Activated naive CD4-positive, alpha-beta T cell treated with anti-CD3 and anti-CD28 coated beads for 36 hours (primary cell): ENCODE measurements at regions not wholly inside any gene's neighbourhood (a gene's known extent, or its start where the extent isn't known, plus 50 kb on each side); places are given as distances from the start of the nearest gene placed in this dataset.

ENCODE experiments used
- CTCF ChIA-PET: fragments of 350-600 bp; sonication (Branson Sonifier 250); formaldehyde crosslinking; loops from one replicate; lab custom pipeline; 2021; ENCODE audit warnings: antibody characterized with exemption; lab: Charles Lee
- DNase-seq: peaks from one replicate; pipeline ENCODE4 v3.0.0-alpha.2; 2020
- H3K27ac Mint-ChIP-seq: one replicate; pipeline ENCODE4 v1.8.0; 2021; ENCODE audit warnings: mild to moderate bottlenecking, mixed read lengths
- H3K27me3 Mint-ChIP-seq: one replicate; pipeline ENCODE4 v1.8.0; 2021; ENCODE audit warnings: low read depth, mixed read lengths
- H3K36me3 Mint-ChIP-seq: one replicate; pipeline ENCODE4 v1.8.0; 2021; ENCODE audit warnings: low read depth, mixed read lengths
- H3K4me1 Mint-ChIP-seq: one replicate; pipeline ENCODE4 v1.8.0; 2021; ENCODE audit warnings: low read depth, mixed read lengths
- H3K4me3 Mint-ChIP-seq: one replicate; pipeline ENCODE4 v1.8.0; 2021; ENCODE audit warnings: mild to moderate bottlenecking, moderate library complexity, mixed read lengths
- H3K9me3 Mint-ChIP-seq: one replicate; pipeline ENCODE4 v1.8.0; 2021; ENCODE audit warnings: mixed read lengths
- intact Hi-C: fragments of 100-400 bp; cut with micrococcal nuclease; formaldehyde crosslinking; loops from one replicate; pipeline ENCODE4 v1.15.1; 2023

DNA sequence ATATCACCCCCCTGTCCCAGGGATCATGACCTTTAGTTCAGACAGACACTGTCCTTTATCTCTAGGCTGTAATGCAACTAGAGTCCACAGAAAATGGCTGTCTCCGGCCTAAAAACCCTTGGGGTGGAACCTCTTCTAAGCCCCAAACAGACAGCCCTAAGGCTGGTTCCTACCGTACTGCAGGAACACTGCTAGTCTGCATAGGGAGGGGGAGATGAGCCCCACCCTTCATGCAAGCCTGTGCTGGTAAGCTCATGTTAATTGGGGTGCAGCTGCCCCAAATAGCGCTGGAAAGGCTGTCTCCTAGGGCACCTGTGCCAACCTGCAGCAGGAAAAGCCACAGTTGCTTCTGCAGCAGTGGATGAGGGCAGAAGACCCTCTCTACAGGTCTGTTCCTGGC, 252.1 kb upstream of the MDFIC2 start:
- no peaks in the 10 kb centered on the region for H3K4me1 Mint-ChIP-seq
- peaks cover 2% of the 10 kb centered on the region for H3K27me3 Mint-ChIP-seq
- H3K4me3 Mint-ChIP-seq: no peak overlapping the region
- intact Hi-C loops: no loop called here
- CTCF ChIA-PET: no interaction called here
- no peaks in the 10 kb centered on the region for H3K36me3 Mint-ChIP-seq
- no peaks in the 10 kb centered on the region for H3K9me3 Mint-ChIP-seq
- H3K27ac Mint-ChIP-seq: no peak overlapping the region
- no peak for DNase-seq

DNA sequence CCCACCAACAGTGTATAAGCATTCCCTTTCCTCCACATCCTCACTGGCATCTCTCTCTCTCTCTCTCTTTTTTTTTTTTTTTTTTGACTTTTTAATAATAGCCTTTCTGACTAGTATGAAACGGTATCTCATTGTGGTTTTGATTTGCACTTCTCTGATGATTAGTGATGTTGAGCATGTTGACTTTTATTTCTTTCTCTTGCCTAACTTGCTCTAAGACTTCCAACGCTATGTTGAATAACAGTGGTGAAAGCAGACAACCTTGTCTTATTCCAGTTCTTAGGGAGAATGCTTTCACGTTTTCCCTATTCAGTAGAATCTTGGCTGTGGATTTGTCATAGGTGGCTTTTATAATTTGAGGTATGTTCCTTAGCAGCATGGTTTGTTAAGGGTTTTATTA, 249.4 kb upstream of the MDFIC2 start:
- no peak for DNase-seq
- intact Hi-C loops: no loop called here
- no peaks in the 10 kb centered on the region for H3K4me1 Mint-ChIP-seq
- H3K27ac Mint-ChIP-seq: no peak overlapping the region
- H3K9me3 Mint-ChIP-seq: no peaks in the 10 kb centered on the region
- no peak overlapping the region for H3K4me3 Mint-ChIP-seq
- no peaks in the 10 kb centered on the region for H3K36me3 Mint-ChIP-seq
- H3K27me3 Mint-ChIP-seq: peaks cover 2% of the 10 kb centered on the region
- CTCF ChIA-PET: no interaction called here

DNA sequence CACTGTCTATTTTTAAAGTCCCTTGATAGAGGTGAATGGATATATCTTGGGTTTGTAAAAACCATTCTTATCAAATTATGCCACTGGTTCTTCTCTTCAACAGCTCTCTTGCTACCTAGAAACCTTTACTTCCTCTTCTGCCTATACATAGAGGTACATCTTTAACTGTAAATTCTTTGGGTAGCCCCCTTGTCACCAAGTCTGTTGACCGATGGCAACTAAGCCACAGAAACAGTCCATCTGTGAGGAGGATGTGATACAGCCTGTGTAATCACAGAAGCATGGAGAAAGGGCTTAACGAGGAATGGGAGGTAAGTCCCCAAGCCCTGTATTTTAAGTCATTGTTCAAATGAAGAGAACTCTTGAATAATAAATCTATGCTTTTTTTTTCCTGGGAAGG, 246.5 kb upstream of the MDFIC2 start:
- DNase-seq: no peak
- no peak overlapping the region for H3K4me3 Mint-ChIP-seq
- no peak overlapping the region for H3K27ac Mint-ChIP-seq
- no peaks in the 10 kb centered on the region for H3K36me3 Mint-ChIP-seq
- no peaks in the 10 kb centered on the region for H3K4me1 Mint-ChIP-seq
- H3K9me3 Mint-ChIP-seq: no peaks in the 10 kb centered on the region
- intact Hi-C loops: loop anchor here (10.0 kb wide), 1 partner anchor 816 kb away; no protein-coding TSS in a partner anchor
- no peaks in the 10 kb centered on the region for H3K27me3 Mint-ChIP-seq
- CTCF ChIA-PET: interaction anchor here (0.7 to 1.3 kb wide), 2 partner anchors 9 to 1099 kb away, joined by 3 to 4 read pairs; no protein-coding TSS in a partner anchor

DNA sequence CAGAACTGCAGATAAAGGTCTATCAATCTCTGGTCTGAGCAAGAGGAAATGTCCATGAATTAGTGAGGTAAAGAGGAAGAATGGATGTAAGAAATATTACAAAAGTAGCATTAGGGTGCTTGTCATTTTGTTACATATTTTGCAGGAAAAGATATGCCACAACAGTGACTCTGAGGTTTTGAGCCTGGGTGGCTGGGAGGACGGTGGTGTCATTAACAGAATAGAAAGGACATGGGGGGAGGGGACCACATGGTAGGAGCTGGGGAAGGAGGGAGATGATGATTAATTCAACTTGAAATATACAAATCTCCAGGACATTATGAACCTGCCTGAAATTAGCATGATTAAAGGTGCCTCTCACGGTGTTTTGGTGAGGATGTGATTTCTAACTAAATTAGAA, 245.5 kb upstream of the MDFIC2 start:
- no peak for DNase-seq
- Mint-ChIP-seq H3K9me3 (no peaks in the 10 kb centered on the region), H3K27ac (no peak overlapping the region), H3K4me1 (no peaks in the 10 kb centered on the region), H3K4me3 (no peak overlapping the region), H3K27me3 (no peaks in the 10 kb centered on the region), H3K36me3 (no peaks in the 10 kb centered on the region)
- CTCF ChIA-PET: no interaction called here
- intact Hi-C loops: loop anchor here (10.0 kb wide), 1 partner anchor 817 kb away; no protein-coding TSS in a partner anchor

DNA sequence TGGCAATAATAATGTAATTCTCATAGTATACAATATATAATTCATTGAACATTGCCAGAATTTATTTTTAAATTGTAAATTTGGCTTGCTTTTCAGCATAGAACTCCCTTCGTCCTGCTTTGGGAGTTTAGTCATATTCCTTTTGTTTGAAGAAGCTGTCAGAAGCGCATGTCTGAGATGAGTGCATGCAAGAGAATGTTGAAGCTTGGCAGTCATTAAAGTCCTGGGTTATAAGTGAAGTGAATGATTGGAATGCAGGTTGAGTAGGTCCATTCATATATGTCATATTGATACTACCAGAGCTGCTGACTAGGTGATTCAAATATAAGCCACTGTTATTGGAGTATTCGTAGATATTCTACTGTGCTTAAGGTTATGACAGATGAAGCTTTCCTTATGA, 243.6 kb upstream of the MDFIC2 start:
- intact Hi-C loops: loop anchor here (10.0 kb wide), 1 partner anchor 819 kb away; no protein-coding TSS in a partner anchor
- CTCF ChIA-PET: no interaction called here

DNA sequence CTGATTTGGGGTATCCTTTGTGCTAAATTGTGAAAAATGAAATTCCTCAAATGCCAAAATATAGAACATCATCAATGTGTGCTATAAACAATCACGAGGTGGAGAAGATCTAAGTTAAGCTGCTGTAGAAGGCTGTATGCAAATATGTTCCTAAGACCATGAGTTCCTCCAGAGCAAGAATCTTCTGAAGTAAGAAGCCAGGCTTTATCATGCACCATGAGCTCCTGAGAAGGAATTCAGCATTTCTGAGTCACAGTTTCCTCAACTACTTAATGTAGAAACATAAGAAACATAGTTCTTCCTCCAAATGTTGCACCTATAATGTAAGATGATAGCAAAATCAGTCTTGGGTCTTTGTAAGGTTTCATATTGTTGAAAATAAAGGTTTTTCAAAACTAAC, 241.7 kb upstream of the MDFIC2 start:
- Mint-ChIP-seq H3K27ac (no peak overlapping the region), H3K4me3 (no peak overlapping the region), H3K9me3 (no peaks in the 10 kb centered on the region), H3K36me3 (no peaks in the 10 kb centered on the region), H3K27me3 (no peaks in the 10 kb centered on the region), H3K4me1 (no peaks in the 10 kb centered on the region)
- intact Hi-C loops: loop anchor here (5.0 to 10.0 kb wide), 3 partner anchors 163 to 821 kb away; no protein-coding TSS in a partner anchor
- no peak for DNase-seq
- CTCF ChIA-PET: interaction anchor here (1.1 kb wide), 1 partner anchor 14 kb away, joined by 4 read pairs; no protein-coding TSS in a partner anchor

More for the DNA sequence above, 243.6 kb upstream of the MDFIC2 start:
- no peaks in the 10 kb centered on the region for H3K4me1 Mint-ChIP-seq
- no peaks in the 10 kb centered on the region for H3K36me3 Mint-ChIP-seq
- no peaks in the 10 kb centered on the region for H3K9me3 Mint-ChIP-seq
- DNase-seq: no peak
- H3K4me3 Mint-ChIP-seq: no peak overlapping the region
- H3K27me3 Mint-ChIP-seq: no peaks in the 10 kb centered on the region
- H3K27ac Mint-ChIP-seq: no peak overlapping the region

DNA sequence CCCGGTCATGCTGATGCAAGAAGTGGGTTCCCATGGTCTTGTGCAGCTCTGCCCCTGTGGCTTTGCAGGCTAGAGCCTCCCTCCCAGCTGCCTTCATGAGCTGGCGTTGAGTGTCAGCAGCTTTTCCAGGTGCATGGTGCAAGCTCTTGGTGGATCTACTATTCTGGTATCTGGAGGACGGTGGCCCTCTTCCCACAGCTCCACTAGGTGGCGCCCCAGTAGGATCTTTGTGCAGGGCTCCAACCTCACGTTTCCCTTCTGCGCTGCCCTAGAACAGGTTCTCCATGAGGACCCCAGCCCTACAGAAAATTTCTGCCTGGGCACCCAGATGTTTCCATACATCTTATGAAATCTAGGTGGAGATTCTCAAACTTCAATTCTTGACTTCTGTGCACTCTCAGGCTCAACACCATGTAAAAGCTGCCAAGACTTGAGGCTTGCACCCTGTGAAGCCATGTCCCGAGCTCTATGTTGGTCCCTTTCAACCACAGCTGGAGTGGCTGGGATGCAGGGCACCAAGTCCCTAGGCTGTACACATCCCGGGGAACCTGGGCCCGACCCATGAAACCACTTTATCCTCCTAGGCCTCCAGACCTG, 238.4 kb upstream of the MDFIC2 start:
- Mint-ChIP-seq H3K4me1 (no peaks in the 10 kb centered on the region), H3K9me3 (no peaks in the 10 kb centered on the region), H3K27ac (no peak overlapping the region), H3K4me3 (no peak overlapping the region), H3K36me3 (no peaks in the 10 kb centered on the region), H3K27me3 (no peaks in the 10 kb centered on the region)
- CTCF ChIA-PET: interaction anchor here (0.5 to 1.7 kb wide), 29 partner anchors 8 to 1078 kb away, joined by 3 to 8 read pairs (median 4); no protein-coding TSS in a partner anchor
- peak; percentile 88 for DNase-seq
- intact Hi-C loops: loop anchor here (1.0 to 10.0 kb wide), 9 partner anchors 166 to 1102 kb away; no protein-coding TSS in a partner anchor

GRCh38 chr3:70546679-70547078, 234.2 kb upstream of the MDFIC2 start:
- Mint-ChIP-seq H3K27me3 (no peaks in the 10 kb centered on the region), H3K4me3 (no peak overlapping the region)
- intact Hi-C loops: no loop called here

DNA sequence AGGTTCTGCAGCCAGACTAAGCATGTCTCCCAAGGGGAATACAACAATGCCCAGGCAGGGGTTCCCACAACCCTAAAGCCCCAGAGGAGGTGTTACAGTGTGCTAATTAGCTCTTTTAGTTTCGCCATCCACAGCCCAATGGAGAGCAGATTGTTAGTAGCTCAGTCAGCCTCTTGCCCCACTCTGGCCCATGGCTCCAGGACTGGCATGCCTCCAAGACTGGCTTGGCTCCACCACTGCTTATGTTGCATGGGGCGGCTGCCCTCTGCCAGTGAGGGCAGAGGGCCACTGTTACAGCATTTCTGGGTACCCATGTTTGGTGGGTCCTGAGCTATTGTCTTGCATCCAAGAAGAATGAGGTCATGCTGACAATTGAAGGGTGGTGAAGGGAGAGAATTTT, 231.1 kb upstream of the MDFIC2 start:
- no peak for DNase-seq
- CTCF ChIA-PET: no interaction called here
- intact Hi-C loops: no loop called here
- H3K4me3 Mint-ChIP-seq: no peak overlapping the region
- no peaks in the 10 kb centered on the region for H3K4me1 Mint-ChIP-seq
- no peaks in the 10 kb centered on the region for H3K9me3 Mint-ChIP-seq
- no peak overlapping the region for H3K27ac Mint-ChIP-seq
- no peaks in the 10 kb centered on the region for H3K27me3 Mint-ChIP-seq
- no peaks in the 10 kb centered on the region for H3K36me3 Mint-ChIP-seq

More at GRCh38 chr3:70546679-70547078, 234.2 kb upstream of the MDFIC2 start:
- H3K4me1 Mint-ChIP-seq: no peaks in the 10 kb centered on the region
- no peaks in the 10 kb centered on the region for H3K9me3 Mint-ChIP-seq
- no peak for DNase-seq
- CTCF ChIA-PET: no interaction called here
- H3K27ac Mint-ChIP-seq: no peak overlapping the region
- no peaks in the 10 kb centered on the region for H3K36me3 Mint-ChIP-seq

- no peak overlapping the region for H3K4me3 Mint-ChIP-seq
- intact Hi-C loops: no loop called here
- no peaks in the 10 kb centered on the region for H3K36me3 Mint-ChIP-seq
- H3K27me3 Mint-ChIP-seq: peaks cover 10% of the 10 kb centered on the region
- no peak for DNase-seq
- CTCF ChIA-PET: interaction anchor here (0.8 to 1.2 kb wide), 4 partner anchors 10 to 1141 kb away, joined by 3 to 5 read pairs (median 4); no protein-coding TSS in a partner anchor
- H3K4me1 Mint-ChIP-seq: no peaks in the 10 kb centered on the region
- no peak overlapping the region for H3K27ac Mint-ChIP-seq
- no peaks in the 10 kb centered on the region for H3K9me3 Mint-ChIP-seq
Observed at GRCh38 chr3:70539908-70540307, 227.5 kb upstream of the MDFIC2 start.

- H3K27ac Mint-ChIP-seq: no peak overlapping the region
- no peaks in the 10 kb centered on the region for H3K9me3 Mint-ChIP-seq
- H3K4me1 Mint-ChIP-seq: no peaks in the 10 kb centered on the region
- DNase-seq: no peak
- no peak overlapping the region for H3K4me3 Mint-ChIP-seq
- CTCF ChIA-PET: interaction anchor here (0.8 to 0.9 kb wide), 2 partner anchors 16 to 36 kb away, joined by 3 read pairs; no protein-coding TSS in a partner anchor
- peaks cover 10% of the 10 kb centered on the region for H3K27me3 Mint-ChIP-seq
- H3K36me3 Mint-ChIP-seq: no peaks in the 10 kb centered on the region
- intact Hi-C loops: loop anchor here (5.0 kb wide), 3 partner anchors 704 to 1054 kb away; no protein-coding TSS in a partner anchor
Observed at GRCh38 chr3:70532806-70533205, 220.4 kb upstream of the MDFIC2 start.

GRCh38 chr3:70531838-70532489, 219.5 kb upstream of the MDFIC2 start:
- Mint-ChIP-seq H3K36me3 (no peaks in the 10 kb centered on the region), H3K27me3 (peaks cover 4% of the 10 kb centered on the region)
- intact Hi-C loops: loop anchor here (1.0 to 5.0 kb wide), 6 partner anchors 538 to 1120 kb away; no protein-coding TSS in a partner anchor

More at GRCh38 chr3:70531838-70532489, 219.5 kb upstream of the MDFIC2 start:
- no peak for DNase-seq
- CTCF ChIA-PET: interaction anchor here (0.6 to 1.2 kb wide), 4 partner anchors 18 to 1068 kb away, joined by 3 to 4 read pairs (median 3); no protein-coding TSS in a partner anchor
- H3K4me1 Mint-ChIP-seq: no peaks in the 10 kb centered on the region
- no peaks in the 10 kb centered on the region for H3K9me3 Mint-ChIP-seq
- H3K27ac Mint-ChIP-seq: no peak overlapping the region
- no peak overlapping the region for H3K4me3 Mint-ChIP-seq
